PC-9 (cell line): ENCODE measurements at regions not wholly inside any gene's neighbourhood (a gene's known extent, or its start where the extent isn't known, plus 50 kb on each side); places are given as distances from the start of the nearest gene placed in this dataset.

Experiments
- BruUV-seq: library from RNA; stranded (reverse); fragments of 400-500 nt; replicated peaks from 2 replicates; lab custom pipeline; 2021; lab: Mats Ljungman, UMichigan
- CTCF ChIA-PET: fragments of 300-600 bp; sonication (Branson Sonifier 250); formaldehyde crosslinking; loops from one replicate; lab custom pipeline; 2022; ENCODE audit warnings: antibody characterized with exemption; lab: Charles Lee
- POLR2A ChIA-PET: fragments of 300-600 bp; sonication (Branson Sonifier 250); formaldehyde crosslinking; loops from one replicate; lab custom pipeline; 2022; ENCODE audit warnings: antibody characterized with exemption; ENCODE audit not compliant: unreplicated experiment; lab: Charles Lee
- DNase-seq, 2 experiments: peaks; one replicate each; pipeline versions ENCODE4 v3.0.0 to v3.0.0-alpha.2; 2015 to 2022; ENCODE audit warnings: mixed read lengths in 1 of 2
- H2AFZ ChIP-seq: fragments of 200-600 bp; sonication (generic); 2 replicates; pipeline ENCODE4 v1.8.1; 2017; ENCODE audit warnings: antibody characterized with exemption
- H3F3A ChIP-seq: fragments of 200-600 bp; sonication (generic); 2 replicates; pipeline ENCODE4 v1.8.1; 2017; ENCODE audit warnings: antibody characterized with exemption, mild to moderate bottlenecking, low read depth; ENCODE audit not compliant: insufficient read depth
- H3K27ac ChIP-seq: fragments of 200-600 bp; sonication (generic); 2 replicates; pipeline ENCODE4 v1.6.1; 2016; ENCODE audit warnings: mixed run types
- H3K27me3 ChIP-seq: fragments of 200-600 bp; sonication (generic); 2 replicates; pipeline ENCODE4 v1.6.1; 2016; ENCODE audit warnings: low read depth, mixed run types; ENCODE audit not compliant: insufficient read depth
- H3K36me3 ChIP-seq: fragments of 200-600 bp; sonication (generic); 2 replicates; pipeline ENCODE4 v1.6.1; 2016; ENCODE audit warnings: low read depth, mixed run types
- H3K4me1 ChIP-seq: fragments of 200-600 bp; sonication (generic); replicated peaks from 2 replicates; pipeline ENCODE4 v1.6.1; 2016; ENCODE audit warnings: mixed run types; ENCODE audit not compliant: insufficient read depth
- H3K4me2 ChIP-seq: fragments of 200-600 bp; sonication (generic); 2 replicates; pipeline ENCODE4 v1.6.1; 2017; ENCODE audit warnings: mixed run types
- H3K4me3 ChIP-seq: fragments of 200-600 bp; sonication (generic); 2 replicates; pipeline ENCODE4 v1.6.1; 2016; ENCODE audit warnings: mixed run types
- H3K79me2 ChIP-seq: fragments of 200-600 bp; sonication (generic); 2 replicates; pipeline ENCODE4 v1.6.1; 2017; ENCODE audit warnings: low read depth, mixed run types
- H3K9me2 ChIP-seq: fragments of 200-600 bp; sonication (generic); 2 replicates; pipeline ENCODE4 v1.8.1; 2017; ENCODE audit warnings: mild to moderate bottlenecking; ENCODE audit not compliant: insufficient read depth
- H3K9me3 ChIP-seq: fragments of 200-600 bp; sonication (generic); 2 replicates; pipeline ENCODE4 v1.8.1; 2016; ENCODE audit warnings: low read depth; ENCODE audit not compliant: insufficient read depth
- H4K20me1 ChIP-seq: fragments of 200-600 bp; sonication (generic); 2 replicates; pipeline ENCODE4 v1.8.1; 2017; ENCODE audit not compliant: insufficient read depth
- CTCF ChIP-seq: fragments of 200-600 bp; sonication (generic); conservative IDR thresholded peaks from 2 replicates; pipeline ENCODE4 v1.6.1; 2017; ENCODE audit warnings: mixed run types, antibody characterized with exemption, mild to moderate bottlenecking, moderate library complexity
- EZH2 ChIP-seq: fragments of 200-600 bp; sonication (generic); IDR thresholded peaks from 2 replicates; pipeline ENCODE4 v1.8.0; 2017; ENCODE audit warnings: antibody characterized with exemption, low read depth
- intact Hi-C: fragments of 100-400 bp; cut with micrococcal nuclease; formaldehyde crosslinking; loops from one replicate; pipeline ENCODE4 v1.10.0; 2022; ENCODE audit not compliant: unreplicated experiment

- BruUV-seq = no TSS peak
Observed at GRCh38 chr15:46126581-46126980, 491.8 kb downstream of the SQOR start.

GRCh38 chr15:46127361-46127874 lies 492.6 kb downstream of the SQOR start:
- Histone ChIP-seq H3K36me3 (no peaks in the 10 kb centered on the region), H2AFZ (no peak overlapping the region), H3F3A (no peaks in the 10 kb centered on the region), H3K27ac (no peak overlapping the region), H3K27me3 (no peaks in the 10 kb centered on the region), H3K9me3 (no peaks in the 10 kb centered on the region), H3K4me1 (no peaks in the 10 kb centered on the region), H3K79me2 (no peaks in the 10 kb centered on the region), H3K4me3 (no peak overlapping the region), H3K9me2 (no peaks in the 10 kb centered on the region), H4K20me1 (no peaks in the 10 kb centered on the region), H3K4me2 (no peak overlapping the region)
- POLR2A ChIA-PET = no interaction called here
- no TSS peak for BruUV-seq
- intact Hi-C loops = no loop called here
- CTCF ChIA-PET = no interaction called here
- no peak for DNase-seq
- TF ChIP-seq EZH2 = no peak
- TF ChIP-seq CTCF = no peak

More at GRCh38 chr15:46126581-46126980, 491.8 kb downstream of the SQOR start:
- H3K4me3 ChIP-seq = no peak overlapping the region
- H3K9me2 ChIP-seq = no peaks in the 10 kb centered on the region
- H3K4me1 ChIP-seq = no peaks in the 10 kb centered on the region
- H3K27me3 ChIP-seq = no peaks in the 10 kb centered on the region
- no peak overlapping the region for H2AFZ ChIP-seq
- no peak overlapping the region for H3K27ac ChIP-seq
- H4K20me1 ChIP-seq = no peaks in the 10 kb centered on the region
- H3K4me2 ChIP-seq = no peak overlapping the region
- TF ChIP-seq CTCF = no peak
- no peak for TF ChIP-seq EZH2
- no peaks in the 10 kb centered on the region for H3K36me3 ChIP-seq
- H3K9me3 ChIP-seq = no peaks in the 10 kb centered on the region
- DNase-seq = no peak
- intact Hi-C loops = no loop called here
- ChIA-PET POLR2A (no interaction called here), CTCF (no interaction called here)
- no peaks in the 10 kb centered on the region for H3F3A ChIP-seq
- H3K79me2 ChIP-seq = no peaks in the 10 kb centered on the region

GRCh38 chr15:46129145-46129544 lies 494.3 kb downstream of the SQOR start:
- BruUV-seq = no TSS peak
- no peak overlapping the region for H2AFZ ChIP-seq
- no peak overlapping the region for H3K27ac ChIP-seq
- POLR2A ChIA-PET = no interaction called here
- H3K4me2 ChIP-seq = no peak overlapping the region
- CTCF ChIA-PET = no interaction called here
- H3K4me1 ChIP-seq = no peaks in the 10 kb centered on the region
- DNase-seq = no peak
- no peaks in the 10 kb centered on the region for H3K36me3 ChIP-seq
- H3K9me3 ChIP-seq = no peaks in the 10 kb centered on the region
- no peaks in the 10 kb centered on the region for H3F3A ChIP-seq
- no peak overlapping the region for H3K4me3 ChIP-seq
- H3K79me2 ChIP-seq = no peaks in the 10 kb centered on the region
- TF ChIP-seq CTCF (no peak), EZH2 (no peak)
- H4K20me1 ChIP-seq = no peaks in the 10 kb centered on the region
- intact Hi-C loops = no loop called here
- no peaks in the 10 kb centered on the region for H3K27me3 ChIP-seq
- H3K9me2 ChIP-seq = no peaks in the 10 kb centered on the region
